GM18520 (cell line): ENCODE measurements at regions not wholly inside any gene's neighbourhood (a gene's known extent, or its start where the extent isn't known, plus 50 kb on each side); places are given as distances from the start of the nearest gene placed in this dataset.

ENCODE experiments used
- ATAC-seq: cut with Tn5 transposase; IDR thresholded peaks from one replicate; pipeline ENCODE4 v1.9.1; 2021; ENCODE audit not compliant: unreplicated experiment

DNA sequence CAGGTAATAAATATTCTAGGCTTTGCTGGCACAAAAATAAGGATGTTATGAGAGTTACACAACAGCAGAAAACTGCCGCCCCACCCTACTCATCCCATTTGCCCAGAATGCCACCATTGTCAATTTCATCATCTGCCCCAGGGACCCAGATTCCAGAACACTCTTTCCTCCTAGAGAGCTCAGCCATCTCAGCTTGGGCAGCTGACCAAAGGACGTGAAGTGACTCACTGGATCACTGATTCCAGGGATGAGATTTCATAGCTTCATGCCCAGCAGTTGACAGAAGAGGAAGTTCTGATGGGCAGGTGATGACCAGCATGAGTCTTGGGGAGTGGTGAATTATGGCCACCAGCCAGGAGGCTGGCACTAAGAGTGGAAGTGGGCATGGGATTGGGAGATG lies 450.3 kb downstream of the RMST start:
- no peak for ATAC-seq

DNA sequence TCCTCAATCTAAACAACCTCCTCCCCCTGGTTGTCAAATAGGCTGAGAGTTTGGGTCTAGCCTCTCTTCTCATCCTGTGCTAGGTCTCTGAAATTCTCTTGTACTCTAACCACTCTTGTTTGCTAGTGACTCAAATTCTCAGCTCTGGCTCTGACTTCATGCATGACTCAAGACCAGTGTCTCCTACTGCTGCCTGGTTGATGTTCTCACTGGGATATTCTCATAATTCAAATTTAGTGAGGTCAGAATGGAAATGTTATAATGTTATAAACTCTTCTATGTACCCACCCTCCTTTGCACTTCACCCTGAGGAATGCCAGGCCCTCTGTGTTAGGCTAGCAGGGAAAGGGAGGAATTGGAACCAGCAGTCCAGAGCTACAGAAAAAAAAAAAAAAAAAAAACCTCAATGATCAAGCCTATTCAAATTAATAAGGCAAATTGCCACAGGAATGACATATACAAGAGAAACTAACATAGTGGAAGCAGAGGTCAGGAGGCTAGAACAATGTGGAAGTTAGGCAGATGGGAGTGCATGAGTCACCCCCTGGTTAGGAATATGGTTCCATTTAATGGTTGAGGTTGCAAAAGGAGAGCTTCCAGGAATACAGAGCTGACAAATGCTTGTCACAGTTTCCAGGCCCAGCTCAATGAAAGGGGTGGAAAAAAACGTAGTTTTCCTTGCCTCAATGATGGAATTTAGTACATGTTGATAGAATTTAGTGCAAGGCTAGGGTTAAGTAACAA lies 459.5 kb downstream of the RMST start:
- no peak for ATAC-seq

DNA sequence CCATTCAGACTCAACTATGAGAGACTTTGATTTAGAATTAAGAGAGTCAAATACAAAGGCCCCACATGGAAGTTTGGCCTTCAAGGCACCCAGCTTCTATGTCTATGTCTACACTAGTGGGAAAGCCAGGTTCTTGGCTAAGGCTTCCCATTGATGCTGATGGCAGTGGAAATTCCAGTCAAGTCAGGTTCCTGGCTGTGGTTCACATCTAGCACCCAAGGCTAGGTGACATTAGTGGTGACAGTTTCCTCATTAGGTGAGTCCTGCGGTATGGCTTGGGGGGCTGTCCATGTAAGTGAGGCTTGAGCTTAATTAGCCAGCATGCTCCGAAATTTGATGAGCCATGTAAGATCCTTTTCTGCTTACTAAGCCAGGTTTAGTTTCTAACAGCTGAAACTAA lies 460.9 kb downstream of the RMST start:
- no peak for ATAC-seq

DNA sequence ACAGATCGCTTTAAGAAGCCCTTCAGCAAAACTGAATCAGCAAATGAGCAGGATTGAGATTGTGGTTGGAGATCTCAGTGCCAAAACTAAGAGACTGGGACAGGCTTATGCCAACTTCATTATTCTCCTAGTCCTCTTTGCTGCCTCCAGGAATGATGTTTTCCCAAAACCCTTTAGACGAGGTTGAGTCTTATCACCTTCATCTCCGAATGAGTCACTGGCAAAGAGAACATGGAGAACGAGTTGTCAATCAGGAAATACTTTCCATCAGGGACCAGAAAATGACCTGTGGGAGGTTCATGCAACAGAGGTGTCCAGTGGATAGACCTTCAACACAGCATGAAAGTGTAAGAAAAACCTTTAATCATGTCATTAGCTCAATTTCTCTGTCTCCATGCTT lies 461.5 kb downstream of the RMST start:
- ATAC-seq, result no peak

DNA sequence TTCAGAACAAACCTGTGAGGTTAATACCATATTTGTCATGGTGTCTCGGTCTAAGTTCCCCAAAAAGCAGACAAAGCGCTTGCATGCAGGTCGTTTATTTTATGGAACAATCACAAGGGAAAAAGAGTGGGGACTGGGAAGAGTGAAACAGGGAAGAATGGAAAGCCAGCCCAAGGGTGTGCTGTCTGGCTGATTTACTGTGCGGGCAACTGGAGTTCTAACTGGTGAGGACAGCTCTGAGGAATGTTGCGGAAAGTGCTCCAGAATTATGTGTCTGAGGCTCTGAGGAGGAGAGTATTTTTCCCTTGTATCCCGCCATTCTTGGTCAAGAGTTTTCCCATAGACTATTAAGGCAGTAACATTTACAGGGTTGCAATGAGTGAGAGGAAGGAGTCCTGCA lies 465.4 kb downstream of the RMST start:
- no peak for ATAC-seq

DNA sequence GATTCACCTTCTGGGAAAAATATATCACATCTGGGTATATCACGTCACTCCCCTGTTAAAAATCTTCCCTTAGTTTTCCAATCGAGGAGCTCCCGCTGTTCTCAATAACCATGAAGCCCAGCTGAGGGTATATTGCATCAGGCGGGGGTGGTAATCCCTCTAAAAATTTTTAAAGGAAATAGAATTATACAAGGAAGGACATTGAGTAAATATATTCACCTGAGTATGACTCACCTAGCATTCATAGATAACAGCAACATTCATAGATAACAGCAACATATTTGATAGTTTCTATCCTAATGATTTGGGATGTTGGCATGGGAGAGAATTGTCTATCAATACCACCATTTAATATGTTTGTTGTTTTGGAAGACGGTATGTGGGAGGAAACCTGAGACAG lies 473.6 kb downstream of the RMST start:
- ATAC-seq, result no peak

DNA sequence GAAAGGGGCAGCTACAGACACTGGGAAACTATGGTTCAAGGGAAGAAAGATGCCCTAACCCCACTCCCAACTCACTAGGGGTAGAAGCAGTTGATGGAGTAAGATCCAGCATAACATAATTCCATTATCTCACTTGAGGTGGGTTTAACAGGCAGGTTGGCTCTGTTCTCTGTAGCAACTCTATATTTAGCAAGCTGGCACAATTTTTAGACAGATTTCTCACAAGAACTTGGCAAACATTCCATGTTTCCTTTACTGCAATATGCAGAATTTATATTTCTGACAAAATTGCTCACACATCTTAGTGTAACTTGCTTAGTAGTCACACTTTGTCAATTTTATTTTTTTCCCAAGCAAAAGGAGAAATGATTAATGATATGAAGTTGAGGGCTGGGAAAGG lies 475.4 kb downstream of the RMST start:
- ATAC-seq, result no peak

DNA sequence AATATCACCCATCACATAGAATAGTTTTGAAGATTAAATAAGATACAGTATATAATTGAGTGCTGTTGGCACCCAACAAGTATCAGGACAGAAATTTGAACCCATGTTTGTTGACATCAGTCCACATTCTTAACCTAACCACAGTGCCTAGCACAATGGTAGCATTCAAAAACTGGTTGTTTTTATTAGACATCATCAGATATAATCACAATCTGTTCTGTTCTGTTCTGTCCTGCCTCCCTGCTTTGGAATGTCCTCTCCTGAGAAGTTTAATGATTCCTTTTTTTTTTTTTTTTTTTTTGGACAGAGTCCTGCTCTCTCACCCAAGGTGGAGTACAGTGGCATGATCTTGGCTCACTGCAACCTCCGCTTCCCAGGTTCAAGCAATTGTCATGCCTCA lies 476.6 kb downstream of the RMST start:
- no peak for ATAC-seq

DNA sequence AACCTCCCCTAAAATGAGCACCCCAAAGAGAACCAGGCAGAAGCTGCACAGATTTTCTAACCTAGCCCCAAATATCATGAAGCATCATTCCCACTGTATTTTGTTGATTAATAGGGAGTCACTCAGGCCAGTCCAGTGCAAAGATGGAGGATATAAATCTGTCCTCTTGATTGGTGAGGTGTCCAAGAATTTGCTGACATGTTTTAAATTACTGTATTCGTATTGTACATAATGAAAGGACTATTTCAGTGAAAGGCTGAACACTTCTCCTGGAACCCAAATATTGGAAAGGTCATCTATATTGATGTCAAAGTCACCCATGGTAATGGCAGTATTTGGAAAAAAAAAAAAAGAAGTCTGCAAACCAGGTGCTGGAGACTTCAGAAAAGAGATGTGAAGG lies 477.5 kb downstream of the RMST start:
- no peak for ATAC-seq

DNA sequence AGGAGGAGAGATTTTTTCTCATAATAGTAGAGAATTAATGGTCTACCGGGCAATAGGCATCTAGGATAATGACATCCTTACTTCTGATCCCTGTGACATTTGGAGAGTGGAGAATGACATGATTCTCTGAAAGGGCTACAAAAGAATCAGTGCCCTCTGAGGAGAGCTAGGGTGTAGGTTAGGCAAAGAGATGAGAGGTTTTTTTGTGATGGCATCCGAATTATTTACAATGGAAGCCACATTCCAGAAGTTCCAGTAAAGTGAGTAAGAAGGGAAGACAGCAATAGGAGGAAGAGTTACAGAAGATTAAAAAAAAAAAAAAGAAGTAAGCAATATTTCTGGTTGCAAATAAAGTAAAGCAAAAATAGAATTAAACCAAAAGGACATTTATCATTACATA lies 478.0 kb downstream of the RMST start:
- ATAC-seq, result no peak

DNA sequence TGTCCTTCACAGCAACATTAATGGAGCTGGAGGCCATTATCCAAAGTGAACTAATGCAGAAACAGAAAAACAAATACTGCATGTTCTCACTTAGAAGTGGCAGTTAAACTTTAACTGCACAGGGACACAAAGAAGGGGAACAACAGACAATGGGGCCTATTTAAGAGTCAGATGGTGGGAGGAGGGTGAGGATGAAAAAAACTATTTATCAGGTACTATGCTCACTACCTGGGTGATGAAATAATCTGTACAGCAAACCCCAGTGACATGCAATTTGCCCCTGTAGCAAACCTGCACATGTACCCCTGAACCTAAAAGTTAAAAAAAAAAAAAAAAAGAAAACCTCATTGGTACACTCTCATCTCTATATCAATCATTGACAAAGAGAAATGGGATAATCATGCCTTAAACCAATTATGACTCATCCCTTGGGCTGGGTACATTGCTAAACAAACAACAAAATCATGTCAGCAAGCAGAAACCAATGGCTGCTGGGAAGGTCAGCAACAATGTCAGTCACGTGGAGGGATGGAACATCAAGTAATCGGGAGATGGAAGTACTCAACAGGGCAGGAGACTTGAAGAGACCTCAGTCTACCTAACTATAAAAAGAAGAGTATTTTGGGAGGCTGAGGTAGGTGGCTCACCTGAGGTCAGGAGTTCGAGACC lies 479.2 kb downstream of the RMST start:
- ATAC-seq, result no peak

DNA sequence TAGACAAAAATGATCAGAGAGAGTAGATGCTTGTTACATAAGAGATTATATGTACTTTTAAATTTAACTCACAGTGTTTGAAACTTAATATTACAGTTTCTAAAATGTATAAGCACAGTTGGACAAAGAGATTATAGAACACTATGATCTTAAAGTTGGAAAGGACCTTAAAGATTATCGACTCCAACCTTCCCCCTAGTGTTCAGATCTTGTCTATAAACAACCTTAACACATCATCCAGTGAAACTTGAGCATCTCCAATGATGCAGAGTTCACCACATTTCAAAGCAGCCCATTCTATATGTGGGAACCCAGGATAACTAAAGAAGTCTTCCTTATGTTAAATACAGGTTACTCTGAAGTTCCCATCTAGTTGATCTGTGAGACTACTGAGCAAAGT lies 480.8 kb downstream of the RMST start:
- no peak for ATAC-seq

DNA sequence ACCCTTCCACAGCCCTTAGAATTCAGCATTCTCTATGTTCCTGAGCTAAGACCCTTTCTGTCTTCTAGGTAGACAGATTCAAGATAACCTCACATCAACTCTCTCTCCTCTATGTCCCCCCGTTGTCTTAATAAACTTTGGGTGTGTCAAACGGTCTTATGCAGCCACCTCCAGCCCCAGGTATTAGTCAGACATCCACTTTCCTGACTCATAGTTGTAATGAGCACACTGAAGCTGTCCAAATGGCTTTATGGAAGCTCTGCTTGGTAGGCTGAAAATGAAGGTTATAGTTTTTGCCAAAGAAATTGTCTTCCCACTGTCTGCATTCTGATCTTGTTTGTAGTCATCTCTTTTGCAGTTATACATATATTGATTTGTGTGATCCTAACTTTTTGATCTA lies 482.0 kb downstream of the RMST start:
- ATAC-seq, result no peak

DNA sequence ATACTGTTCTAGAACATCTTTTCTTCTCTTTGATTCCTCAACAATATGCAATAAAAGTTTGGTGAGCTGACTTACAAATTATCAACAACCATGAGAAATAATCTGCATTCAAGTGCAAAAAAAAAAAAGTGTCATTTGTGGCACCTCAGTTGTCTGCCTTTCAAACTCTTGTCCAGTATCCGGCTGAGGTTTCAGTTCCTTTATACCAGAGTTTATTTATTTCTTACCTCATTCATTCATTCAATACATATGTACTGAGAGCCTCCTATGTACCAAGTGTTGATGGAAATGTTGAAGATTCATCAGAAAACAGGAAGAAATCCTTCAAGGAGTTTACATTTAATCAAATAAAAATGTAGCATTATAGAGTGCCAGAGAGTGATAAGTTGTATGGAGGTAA lies 484.1 kb downstream of the RMST start:
- no peak for ATAC-seq

DNA sequence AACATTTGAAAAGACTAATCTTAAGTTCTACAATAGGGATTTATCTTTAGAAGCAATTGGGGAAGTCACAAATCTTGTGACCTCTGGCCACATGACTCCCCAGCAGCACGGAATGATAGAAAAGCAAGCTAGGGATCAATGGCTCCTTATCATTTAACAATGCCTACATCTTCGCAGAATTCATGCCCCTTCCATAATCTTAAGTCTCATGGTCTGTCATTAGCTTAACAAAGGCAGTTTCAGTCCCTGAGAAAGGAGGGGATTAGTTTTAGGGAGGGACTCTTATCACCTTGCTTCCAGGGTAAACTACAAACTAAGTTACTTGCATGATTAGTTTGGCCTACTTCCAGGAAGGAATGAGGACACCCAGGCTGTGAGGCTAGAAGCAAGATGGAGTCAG lies 486.0 kb downstream of the RMST start:
- ATAC-seq, result no peak

DNA sequence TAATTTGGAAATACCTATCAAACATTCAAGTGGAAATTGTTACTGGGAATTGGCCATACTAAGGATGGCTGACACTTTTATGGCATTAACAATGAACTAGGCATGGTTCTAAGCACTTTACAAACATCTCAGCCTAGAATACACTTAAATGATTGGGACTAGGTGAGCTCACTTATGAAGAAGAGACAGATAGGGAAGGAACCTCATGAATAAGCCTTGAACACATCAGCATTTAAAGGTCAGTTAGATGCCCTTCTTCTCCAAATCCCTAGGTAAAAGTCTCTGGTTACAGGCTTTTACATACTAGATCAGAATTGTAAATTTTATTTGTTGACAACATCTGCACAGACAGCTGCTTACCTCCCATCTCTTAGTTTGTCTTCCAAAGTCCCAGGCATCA lies 488.6 kb downstream of the RMST start:
- ATAC-seq, result no peak

DNA sequence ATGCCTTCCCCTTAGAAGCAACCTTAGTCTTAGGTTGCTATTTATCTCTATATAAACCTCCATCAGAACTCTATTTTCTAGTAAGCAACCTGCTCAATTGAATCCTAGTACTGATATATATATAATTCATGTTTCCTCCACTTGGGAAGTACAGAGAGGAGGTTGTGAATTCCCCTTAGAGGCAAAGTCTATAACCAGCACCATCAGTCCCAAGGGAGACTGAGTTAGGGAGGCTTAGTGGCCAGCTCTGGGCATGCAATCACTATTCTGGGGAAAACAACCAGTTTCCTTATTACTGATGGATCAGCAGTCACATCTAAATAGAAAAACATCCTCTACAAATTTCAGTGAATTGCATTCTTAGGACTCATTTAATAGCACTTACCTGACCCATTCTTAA lies 489.1 kb downstream of the RMST start:
- ATAC-seq, result no peak

DNA sequence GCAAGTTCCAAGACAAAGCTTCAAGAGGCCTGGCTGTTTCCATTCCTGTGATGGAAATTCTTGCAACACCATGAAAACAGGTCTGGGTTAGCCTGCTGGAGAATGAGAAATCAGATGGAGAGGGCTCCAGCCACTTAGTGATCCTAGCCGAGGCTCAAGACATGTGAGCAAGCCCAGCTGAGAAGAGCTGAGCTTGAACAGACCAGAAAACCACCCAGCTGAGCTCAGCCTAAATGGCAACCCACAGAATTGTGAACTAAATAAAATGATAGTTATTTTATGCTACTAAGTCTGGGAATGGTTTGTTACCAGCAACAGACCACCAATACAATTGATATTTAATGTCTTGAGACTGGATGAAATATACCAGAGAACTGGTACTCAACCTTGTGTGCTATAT lies 494.5 kb downstream of the RMST start:
- ATAC-seq, result no peak

DNA sequence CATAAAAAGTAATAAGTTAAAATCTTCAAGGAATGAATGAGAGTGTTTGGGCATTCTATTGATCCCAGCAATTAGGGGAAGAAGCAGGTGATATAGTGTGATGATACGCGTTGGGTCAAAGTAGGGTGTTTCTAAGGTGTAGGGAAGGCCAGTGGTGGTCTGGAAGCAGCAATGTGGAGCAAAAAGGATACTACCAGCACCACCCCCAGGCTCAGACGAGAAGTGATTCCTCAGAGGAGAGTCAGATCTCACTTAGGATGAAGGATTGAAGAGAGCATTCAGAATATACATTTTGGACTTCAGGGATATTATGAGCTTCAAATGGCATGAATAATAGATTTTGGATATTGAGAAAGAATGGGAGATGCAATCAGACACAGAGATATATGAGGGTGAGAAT lies 497.6 kb downstream of the RMST start:
- no peak for ATAC-seq

DNA sequence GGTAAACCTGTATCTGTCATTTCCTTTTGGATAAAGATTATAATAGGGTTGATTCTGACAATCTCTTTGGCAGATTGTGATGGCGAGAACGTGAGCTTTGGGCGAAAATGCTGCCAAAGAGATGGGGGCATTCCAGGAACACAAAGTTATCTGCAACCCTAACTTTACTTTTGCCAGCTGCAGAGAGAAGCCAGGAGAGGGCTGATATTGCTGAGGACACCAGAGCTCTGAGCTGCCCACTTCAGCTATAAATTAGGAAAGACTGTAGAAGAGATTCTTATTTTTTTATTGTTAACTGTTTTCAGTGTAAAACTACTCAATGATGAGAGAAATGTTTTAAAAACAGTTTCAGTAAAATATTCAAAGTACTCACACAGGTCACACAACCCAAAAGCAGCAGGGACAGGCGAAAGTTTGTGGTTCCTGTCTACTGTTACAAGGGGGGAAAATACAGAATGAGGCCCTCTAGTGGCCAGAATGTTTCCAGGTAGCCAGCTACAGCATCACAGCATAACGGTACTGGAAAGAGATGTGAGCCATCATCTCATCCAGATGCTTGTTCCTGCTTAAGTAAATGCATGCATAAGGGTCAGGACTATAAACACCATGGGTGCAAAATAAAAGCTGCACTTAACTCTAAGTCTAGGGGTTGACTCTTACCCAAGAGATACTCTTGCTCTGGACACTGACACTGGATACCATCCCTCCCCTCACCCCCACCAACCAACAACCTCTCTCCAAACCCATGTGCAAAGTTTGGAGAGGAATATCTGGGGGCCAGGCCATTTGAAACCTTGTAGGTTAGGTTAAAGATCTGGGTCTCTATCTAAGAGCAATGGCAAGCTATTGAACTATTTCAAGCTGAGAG lies 498.4 kb downstream of the RMST start:
- ATAC-seq, result peak; percentile 88

DNA sequence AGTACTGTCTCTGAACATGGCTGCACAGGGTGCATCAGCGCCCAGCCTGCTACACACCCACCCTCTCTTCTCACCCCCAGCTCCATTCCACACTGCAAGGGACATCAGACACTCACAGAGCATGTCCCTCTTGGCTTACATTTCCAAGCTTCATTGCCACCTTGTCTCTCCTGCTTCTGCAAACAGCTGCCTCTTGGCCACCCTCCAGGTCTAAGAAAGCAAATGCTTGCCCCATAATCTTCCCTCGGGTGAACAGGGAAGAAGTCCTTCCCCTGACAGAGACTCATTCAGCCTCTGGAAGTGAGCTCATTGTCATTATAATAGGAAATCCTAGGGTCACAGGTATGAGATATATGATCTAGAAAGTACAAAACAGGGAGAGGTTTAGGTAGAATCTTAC lies 505.2 kb downstream of the RMST start:
- ATAC-seq, result no peak

DNA sequence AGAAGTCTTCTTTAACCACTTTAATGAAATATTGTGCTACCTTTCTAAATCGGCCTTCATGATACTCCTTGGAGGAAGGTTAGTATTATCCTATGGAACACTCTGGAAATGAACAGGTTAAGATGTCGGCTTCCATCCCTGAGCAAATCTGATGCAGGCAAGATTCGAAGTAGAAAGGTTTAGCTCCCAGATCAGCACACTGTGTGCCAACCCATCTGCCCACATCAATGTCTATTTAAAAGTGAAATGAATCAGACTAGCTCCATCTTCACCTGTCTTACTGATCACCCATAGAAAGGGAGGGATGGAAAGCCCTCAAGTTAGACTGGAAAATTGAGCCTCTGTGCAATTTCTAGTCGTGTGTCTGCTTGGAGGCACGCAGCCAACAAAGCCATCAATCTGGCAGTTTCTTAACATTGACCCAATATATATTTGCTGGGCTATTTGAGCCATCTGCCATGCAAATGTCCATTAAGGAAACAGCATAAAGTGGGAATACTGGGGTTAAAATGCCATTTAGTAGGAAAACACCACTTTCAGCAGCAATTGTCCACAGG lies 506.1 kb downstream of the RMST start:
- ATAC-seq, result no peak
